Neuronal stem cell (in vitro differentiated cells): ENCODE measurements at regions not wholly inside any gene's neighbourhood (a gene's known extent, or its start where the extent isn't known, plus 50 kb on each side); places are given as distances from the start of the nearest gene placed in this dataset.
A peak's percentile ranks its signal among the peaks of the same experiment; 100 is the strongest.
"Not testable (repeated sequence)": the region's sequence is repeated elsewhere in the genome, so short reads cannot be mapped to it uniquely, and the experiment has no call there.

Experiments used
- DNase-seq: peaks from one replicate; pipeline ENCODE4 v3.0.0-alpha.2; 2013; ENCODE audit warnings: low spot score
- H2AFZ ChIP-seq: one replicate; pipeline ENCODE4 v1.6.1; 2013; ENCODE audit warnings: mild to moderate bottlenecking, low read length, inconsistent platforms
- H2AK5ac ChIP-seq: 2 replicates; pipeline ENCODE4 v1.6.1; 2013; ENCODE audit warnings: low read depth, mild to moderate bottlenecking, inconsistent platforms, low read length, moderate library complexity, mixed read lengths
- H2BK120ac ChIP-seq: 2 replicates; pipeline ENCODE4 v1.6.1; 2013; ENCODE audit warnings: low read depth, mild to moderate bottlenecking, inconsistent platforms, low read length, moderate library complexity, mixed read lengths
- H2BK12ac ChIP-seq: one replicate; pipeline ENCODE4 v1.6.1; 2013; ENCODE audit warnings: low read length, inconsistent platforms
- H2BK15ac ChIP-seq: 2 replicates; pipeline ENCODE4 v1.6.1; 2013; ENCODE audit warnings: mild to moderate bottlenecking, low read length, inconsistent platforms, mixed read lengths
- H2BK5ac ChIP-seq: one replicate; pipeline ENCODE4 v1.6.1; 2013; ENCODE audit warnings: inconsistent platforms, mild to moderate bottlenecking, low read length, moderate library complexity
- H3K14ac ChIP-seq: one replicate; pipeline ENCODE4 v1.6.1; 2013; ENCODE audit warnings: low read length, inconsistent platforms
- H3K18ac ChIP-seq: 2 replicates; pipeline ENCODE4 v1.6.1; 2013; ENCODE audit warnings: low read length, inconsistent platforms
- H3K23ac ChIP-seq: 2 replicates; pipeline ENCODE4 v1.6.1; 2013; ENCODE audit warnings: low read depth, mild to moderate bottlenecking, mixed read lengths, low read length, inconsistent platforms; ENCODE audit not compliant: poor library complexity
- H3K27ac ChIP-seq: replicated peaks from 3 replicates; pipeline ENCODE4 v1.5.1; 2013; ENCODE audit warnings: low read length, inconsistent platforms
- H3K27me3 ChIP-seq, 3 experiments: 2 replicates each; pipeline ENCODE4 v1.6.1; 2013; ENCODE audit warnings: low read length in 3 of 3, mild to moderate bottlenecking in 2 of 3, inconsistent platforms in 1 of 3, low read depth in 1 of 3, mixed read lengths in 1 of 3, moderate library complexity in 1 of 3; ENCODE audit not compliant: control insufficient read depth in 3 of 3, insufficient read depth in 3 of 3
- H3K36me3 ChIP-seq, 2 donors: replicated peaks in 1 of 2; 2 replicates each; pipeline ENCODE4 v1.6.1; 2013; ENCODE audit warnings: low read length in 2 of 2; ENCODE audit not compliant: control insufficient read depth in 2 of 2, insufficient read depth in 2 of 2
- H3K4ac ChIP-seq: 2 replicates; pipeline ENCODE4 v1.6.1; 2013; ENCODE audit warnings: inconsistent platforms, mild to moderate bottlenecking, low read length, moderate library complexity
- H3K4me1 ChIP-seq, 2 donors: 1 replicate in 1 of 2; 2 replicates in 1 of 2; pipeline ENCODE4 v1.6.1; 2013; ENCODE audit warnings: low read length in 2 of 2, low read depth in 1 of 2; ENCODE audit not compliant: control insufficient read depth in 2 of 2, insufficient read depth in 1 of 2
- H3K4me2 ChIP-seq: one replicate; pipeline ENCODE4 v1.6.1; 2013; ENCODE audit warnings: mild to moderate bottlenecking, low read length, inconsistent platforms; ENCODE audit not compliant: insufficient read depth, poor library complexity, severe bottlenecking
- H3K4me3 ChIP-seq, 2 donors: 2 replicates each; pipeline ENCODE4 v1.5.1; 2013; ENCODE audit warnings: low read length in 2 of 2, mild to moderate bottlenecking in 2 of 2, inconsistent platforms in 1 of 2, moderate library complexity in 1 of 2
- H3K79me1 ChIP-seq: one replicate; pipeline ENCODE4 v1.6.1; 2013; ENCODE audit warnings: low read depth, mild to moderate bottlenecking, inconsistent platforms, low read length, moderate library complexity
- H3K9ac ChIP-seq: one replicate; pipeline ENCODE4 v1.6.1; 2013; ENCODE audit warnings: mild to moderate bottlenecking, low read depth, low read length, inconsistent platforms; ENCODE audit not compliant: poor library complexity
- H3K9me3 ChIP-seq, 2 donors: replicated peaks in 1 of 2; 2 replicates each; pipeline versions ENCODE3 to v1.6.1; 2013; ENCODE audit warnings: low read length in 2 of 2, mild to moderate bottlenecking in 2 of 2, inconsistent platforms in 1 of 2, low read depth in 1 of 2, mixed read lengths in 1 of 2, moderate library complexity in 1 of 2; ENCODE audit not compliant: control insufficient read depth in 2 of 2, insufficient read depth in 1 of 2
- H4K8ac ChIP-seq: one replicate; pipeline ENCODE4 v1.6.1; 2013; ENCODE audit warnings: low read depth, mild to moderate bottlenecking, inconsistent platforms, low read length, moderate library complexity
- H4K91ac ChIP-seq: one replicate; pipeline ENCODE4 v1.6.1; 2013; ENCODE audit warnings: low read length, low read depth, mild to moderate bottlenecking, inconsistent platforms; ENCODE audit not compliant: poor library complexity
- WGBS, 2 donors: extraction: QIAGEN DNeasy Blood & Tissue Kit; methylation state at CpG; one replicate each; pipeline ENCODE4 v1.1.7; 2013; ENCODE audit warnings: missing lambda C conversion rate in 2 of 2, mixed read lengths in 1 of 2; ENCODE audit not compliant: insufficient read length in 2 of 2, insufficient replicate concordance in 1 of 2; ENCODE audit errors: extremely low coverage in 2 of 2; 5-methylcytosine and 5-hydroxymethylcytosine counted together

GRCh38 chr5:3445517-3445916 lies 150.1 kb upstream of the IRX1 start:
- not testable (repeated sequence) for H3K18ac ChIP-seq, H3K4me1 ChIP-seq, DNase-seq, H3K4ac ChIP-seq, H2AFZ ChIP-seq, H3K14ac ChIP-seq, H4K91ac ChIP-seq, H2BK5ac ChIP-seq, H2AK5ac ChIP-seq, H3K36me3 ChIP-seq, H2BK12ac ChIP-seq, H2BK15ac ChIP-seq, H3K23ac ChIP-seq, H3K9me3 ChIP-seq, H2BK120ac ChIP-seq, H3K79me1 ChIP-seq, H3K27me3 ChIP-seq, H3K4me2 ChIP-seq, H3K27ac ChIP-seq
- Histone ChIP-seq H3K9ac (peak overlapping the region; percentile 64), H3K4me3 (peak overlapping the region in 1 of 2 donors; percentile 69), H4K8ac (peak overlapping the region; percentile 24)

DNA sequence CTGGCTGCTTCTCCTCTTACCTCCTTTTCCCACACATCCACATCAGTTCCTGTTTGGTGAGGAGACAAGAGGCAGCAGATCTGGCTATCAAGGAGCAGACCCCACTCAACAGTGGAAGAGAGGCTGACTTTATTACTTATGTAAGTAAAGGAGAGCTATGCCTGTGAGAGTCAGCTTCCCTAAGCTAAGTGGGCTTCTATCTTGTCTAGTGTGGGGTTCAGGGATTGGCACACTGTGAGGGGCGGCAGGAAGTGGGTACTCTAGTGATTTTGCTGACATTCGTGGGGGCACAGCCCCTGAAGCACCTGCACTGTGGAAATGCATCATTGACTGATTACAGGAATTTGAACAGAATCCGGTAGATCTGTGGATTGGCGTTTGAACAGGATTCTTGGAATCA lies 163.5 kb upstream of the IRX1 start:
- no peaks in the 10 kb centered on the region for H3K79me1 ChIP-seq
- H3K23ac ChIP-seq: no peak overlapping the region
- H2AK5ac ChIP-seq: no peak overlapping the region
- no peak overlapping the region for H2BK12ac ChIP-seq
- no peak overlapping the region for H3K4ac ChIP-seq
- H2AFZ ChIP-seq: no peak overlapping the region
- H4K91ac ChIP-seq: no peak overlapping the region
- no peak for DNase-seq
- no CpG with 5 or more reads among the region's 4 CpGs for WGBS, 2 donors
- H3K9ac ChIP-seq: no peak overlapping the region
- H3K27ac ChIP-seq: no peak overlapping the region
- H2BK5ac ChIP-seq: no peak overlapping the region
- H3K4me2 ChIP-seq: no peak overlapping the region
- H3K4me1 ChIP-seq: peaks cover 0 to 7% of the 10 kb centered on the region in 2 donors
- no peak overlapping the region for H2BK120ac ChIP-seq
- no peaks in the 10 kb centered on the region for H3K36me3 ChIP-seq
- no peak overlapping the region for H3K4me3 ChIP-seq
- H3K9me3 ChIP-seq: no peaks in the 10 kb centered on the region
- H3K18ac ChIP-seq: no peak overlapping the region
- no peak overlapping the region for H3K14ac ChIP-seq
- no peak overlapping the region for H4K8ac ChIP-seq
- H2BK15ac ChIP-seq: no peak overlapping the region
- no peaks in the 10 kb centered on the region for H3K27me3 ChIP-seq

GRCh38 chr5:3430691-3431090 lies 164.9 kb upstream of the IRX1 start:
- Histone ChIP-seq H3K79me1 (no peaks in the 10 kb centered on the region), H3K9ac (no peak overlapping the region), H2BK12ac (no peak overlapping the region), H3K36me3 (no peaks in the 10 kb centered on the region), H3K27ac (no peak overlapping the region), H4K91ac (no peak overlapping the region), H3K4me1 (peaks cover 0 to 7% of the 10 kb centered on the region in 2 donors), H3K9me3 (no peaks in the 10 kb centered on the region), H3K27me3 (no peaks in the 10 kb centered on the region), H2AFZ (no peak overlapping the region), H2BK5ac (no peak overlapping the region), H4K8ac (no peak overlapping the region), H2BK15ac (no peak overlapping the region), H3K4me2 (no peak overlapping the region), H3K18ac (peak overlapping the region; percentile 58), H3K4ac (no peak overlapping the region), H3K14ac (no peak overlapping the region), H3K23ac (no peak overlapping the region), H2BK120ac (no peak overlapping the region), H3K4me3 (no peak overlapping the region), H2AK5ac (peak overlapping the region; percentile 6)
- no CpG with 5 or more reads among the region's 5 CpGs for WGBS, 2 donors
- DNase-seq: peak; percentile 9

GRCh38 chr5:3429962-3430361 lies 165.7 kb upstream of the IRX1 start:
- DNase-seq: no peak
- Histone ChIP-seq H4K8ac (no peak overlapping the region), H3K27ac (no peak overlapping the region), H2BK12ac (no peak overlapping the region), H3K4me1 (peaks cover 0 to 7% of the 10 kb centered on the region in 2 donors), H2BK120ac (no peak overlapping the region), H2AFZ (no peak overlapping the region), H3K4me3 (no peak overlapping the region), H2BK5ac (no peak overlapping the region), H3K9ac (no peak overlapping the region), H3K79me1 (no peaks in the 10 kb centered on the region), H3K14ac (no peak overlapping the region), H3K9me3 (no peaks in the 10 kb centered on the region), H3K18ac (no peak overlapping the region), H3K23ac (no peak overlapping the region), H3K36me3 (no peaks in the 10 kb centered on the region), H3K4ac (no peak overlapping the region), H3K4me2 (no peak overlapping the region), H2AK5ac (no peak overlapping the region), H3K27me3 (no peaks in the 10 kb centered on the region), H2BK15ac (peak overlapping the region; percentile 31), H4K91ac (no peak overlapping the region)
- WGBS, 2 donors: no CpG with 5 or more reads among the region's 7 CpGs
